Loucy (cell line): ENCODE measurements at regions not wholly inside any gene's neighbourhood (a gene's known extent, or its start where the extent isn't known, plus 50 kb on each side); places are given as distances from the start of the nearest gene placed in this dataset.

Experiments used
- H2AFZ ChIP-seq: fragments of 200-600 bp; sonication (generic); 2 replicates; pipeline ENCODE4 v1.6.0; 2016; ENCODE audit warnings: antibody characterized with exemption, mild to moderate bottlenecking, low read length, moderate library complexity
- H3F3A ChIP-seq: fragments of 200-600 bp; 2 replicates; pipeline ENCODE4 v1.6.0; 2016; ENCODE audit warnings: antibody characterized with exemption, low read depth, mild to moderate bottlenecking
- H3K27me3 ChIP-seq: fragments of 200-600 bp; sonication (generic); 2 replicates; pipeline ENCODE4 v1.6.1; 2014; ENCODE audit warnings: low read length, mild to moderate bottlenecking; ENCODE audit not compliant: insufficient read depth, poor library complexity, severe bottlenecking
- H3K36me3 ChIP-seq: fragments of 200-600 bp; sonication (generic); 2 replicates; pipeline ENCODE4 v1.6.1; 2016; ENCODE audit warnings: low read length; ENCODE audit not compliant: insufficient read depth
- H3K4me1 ChIP-seq: fragments of 200-600 bp; sonication (generic); 2 replicates; pipeline ENCODE4 v1.5.1; 2014; ENCODE audit warnings: low read length, mild to moderate bottlenecking; ENCODE audit not compliant: insufficient read depth, poor library complexity, severe bottlenecking
- H3K4me2 ChIP-seq: fragments of 200-600 bp; sonication (generic); 2 replicates; pipeline ENCODE4 v1.6.0; 2014; ENCODE audit warnings: antibody characterized with exemption, low read length, low read depth, mild to moderate bottlenecking; ENCODE audit not compliant: poor library complexity, severe bottlenecking
- H3K4me3 ChIP-seq: fragments of 200-600 bp; sonication (generic); 2 replicates; pipeline ENCODE4 v1.5.1; 2014; ENCODE audit warnings: low read length, mild to moderate bottlenecking, mixed read lengths; ENCODE audit not compliant: poor library complexity, severe bottlenecking
- H3K79me2 ChIP-seq: fragments of 200-600 bp; sonication (generic); 2 replicates; pipeline ENCODE4 v1.6.1; 2014; ENCODE audit warnings: low read length; ENCODE audit not compliant: insufficient read depth
- H3K9ac ChIP-seq: fragments of 200-600 bp; sonication (generic); 2 replicates; pipeline ENCODE4 v1.6.0; 2014; ENCODE audit warnings: mild to moderate bottlenecking, low read depth, low read length, moderate library complexity; ENCODE audit not compliant: poor library complexity, severe bottlenecking
- H3K9me2 ChIP-seq: fragments of 200-600 bp; sonication (generic); replicated peaks from 2 replicates; pipeline ENCODE4 v1.6.1; 2016; ENCODE audit warnings: low read depth, low read length, mixed read lengths
- H3K9me3 ChIP-seq: fragments of 200-600 bp; sonication (generic); 2 replicates; pipeline ENCODE4 v1.6.1; 2014; ENCODE audit warnings: mild to moderate bottlenecking, antibody characterized with exemption, low read length, low read depth; ENCODE audit not compliant: insufficient read depth
- H4K20me1 ChIP-seq: fragments of 200-600 bp; sonication (generic); 2 replicates; pipeline ENCODE4 v1.6.0; 2014; ENCODE audit warnings: antibody characterized with exemption, low read length, mild to moderate bottlenecking; ENCODE audit not compliant: insufficient read depth, poor library complexity, severe bottlenecking
- EZH2phosphoT487 ChIP-seq: fragments of 200-600 bp; IDR thresholded peaks from 2 replicates; pipeline ENCODE4 v1.6.1; 2018; ENCODE audit warnings: antibody characterized with exemption, mild to moderate bottlenecking, moderate library complexity, borderline replicate concordance
- TF ChIP-seq, protein P1 (sequence below): fragments of 200-600 bp; sonication (generic); conservative IDR thresholded peaks from 2 replicates; pipeline ENCODE4 v1.5.1; 2014; ENCODE audit warnings: mild to moderate bottlenecking, antibody characterized with exemption, low read length

DNA sequence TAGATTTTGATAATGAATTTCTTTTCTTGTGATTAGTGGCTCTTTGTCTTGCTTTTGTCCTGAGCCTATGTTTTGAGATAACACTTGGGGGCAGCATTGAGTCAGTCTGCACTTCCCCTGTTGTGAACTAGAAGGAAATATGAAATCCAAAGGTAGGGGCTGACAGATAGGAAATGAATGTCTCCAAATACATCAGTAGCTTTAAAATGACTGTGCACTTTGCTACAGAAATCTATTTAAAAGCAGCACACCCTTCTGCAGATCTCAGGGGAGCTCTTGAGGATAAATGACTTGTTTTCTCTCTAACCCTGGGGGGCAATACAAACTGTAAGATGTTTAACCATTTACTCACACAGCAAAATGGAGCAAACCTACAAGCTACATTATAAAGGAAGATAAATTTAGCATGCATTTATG lies 176.0 kb upstream of the MYO3A start:
- Histone ChIP-seq H3K79me2 (no peaks in the 10 kb centered on the region), H3K4me1 (no peaks in the 10 kb centered on the region), H3K9me2 (no peaks in the 10 kb centered on the region), H3K9ac (no peak overlapping the region), H3K4me3 (no peak overlapping the region), H3K4me2 (no peak overlapping the region), H3K36me3 (no peaks in the 10 kb centered on the region), H4K20me1 (no peaks in the 10 kb centered on the region), H3K9me3 (no peaks in the 10 kb centered on the region), H3K27me3 (no peaks in the 10 kb centered on the region), H3F3A (no peaks in the 10 kb centered on the region), H2AFZ (peak overlapping the region; percentile 70; the same call in 1 of the 2 replicates)
- TF ChIP-seq, protein P1, sequence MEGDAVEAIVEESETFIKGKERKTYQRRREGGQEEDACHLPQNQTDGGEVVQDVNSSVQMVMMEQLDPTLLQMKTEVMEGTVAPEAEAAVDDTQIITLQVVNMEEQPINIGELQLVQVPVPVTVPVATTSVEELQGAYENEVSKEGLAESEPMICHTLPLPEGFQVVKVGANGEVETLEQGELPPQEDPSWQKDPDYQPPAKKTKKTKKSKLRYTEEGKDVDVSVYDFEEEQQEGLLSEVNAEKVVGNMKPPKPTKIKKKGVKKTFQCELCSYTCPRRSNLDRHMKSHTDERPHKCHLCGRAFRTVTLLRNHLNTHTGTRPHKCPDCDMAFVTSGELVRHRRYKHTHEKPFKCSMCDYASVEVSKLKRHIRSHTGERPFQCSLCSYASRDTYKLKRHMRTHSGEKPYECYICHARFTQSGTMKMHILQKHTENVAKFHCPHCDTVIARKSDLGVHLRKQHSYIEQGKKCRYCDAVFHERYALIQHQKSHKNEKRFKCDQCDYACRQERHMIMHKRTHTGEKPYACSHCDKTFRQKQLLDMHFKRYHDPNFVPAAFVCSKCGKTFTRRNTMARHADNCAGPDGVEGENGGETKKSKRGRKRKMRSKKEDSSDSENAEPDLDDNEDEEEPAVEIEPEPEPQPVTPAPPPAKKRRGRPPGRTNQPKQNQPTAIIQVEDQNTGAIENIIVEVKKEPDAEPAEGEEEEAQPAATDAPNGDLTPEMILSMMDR = peak; percentile 83
- no peak for TF ChIP-seq EZH2phosphoT487

DNA sequence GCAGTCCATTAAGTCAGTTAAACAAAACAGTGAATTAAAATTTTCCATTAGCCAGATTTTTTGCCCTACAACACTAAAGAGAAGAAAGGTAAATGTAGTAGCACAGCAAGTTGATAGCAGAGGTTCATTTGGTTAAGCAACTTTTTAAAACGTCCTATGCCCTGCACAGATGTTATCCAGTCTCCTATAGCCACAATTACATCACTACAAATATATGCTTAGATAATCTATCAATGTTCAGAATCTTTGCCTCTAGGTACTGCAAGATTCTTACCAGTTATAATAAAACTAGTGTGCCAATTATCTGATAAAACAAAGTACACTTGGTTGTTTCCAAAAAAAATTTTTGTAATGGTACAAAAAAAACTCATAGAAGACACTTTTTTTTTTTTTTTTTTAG lies 175.5 kb upstream of the MYO3A start:
- H3K79me2 ChIP-seq = no peaks in the 10 kb centered on the region
- H3K4me3 ChIP-seq = no peak overlapping the region
- no peaks in the 10 kb centered on the region for H3K9me2 ChIP-seq
- H3K4me2 ChIP-seq = no peak overlapping the region
- peak overlapping the region; percentile 70; the same call in 1 of the 2 replicates for H2AFZ ChIP-seq
- no peaks in the 10 kb centered on the region for H3K9me3 ChIP-seq
- H3K9ac ChIP-seq = no peak overlapping the region
- no peaks in the 10 kb centered on the region for H4K20me1 ChIP-seq
- no peaks in the 10 kb centered on the region for H3F3A ChIP-seq
- no peaks in the 10 kb centered on the region for H3K27me3 ChIP-seq
- no peaks in the 10 kb centered on the region for H3K36me3 ChIP-seq
- TF ChIP-seq EZH2phosphoT487 = no peak
- TF ChIP-seq, protein P1 = no peak
- no peaks in the 10 kb centered on the region for H3K4me1 ChIP-seq

DNA sequence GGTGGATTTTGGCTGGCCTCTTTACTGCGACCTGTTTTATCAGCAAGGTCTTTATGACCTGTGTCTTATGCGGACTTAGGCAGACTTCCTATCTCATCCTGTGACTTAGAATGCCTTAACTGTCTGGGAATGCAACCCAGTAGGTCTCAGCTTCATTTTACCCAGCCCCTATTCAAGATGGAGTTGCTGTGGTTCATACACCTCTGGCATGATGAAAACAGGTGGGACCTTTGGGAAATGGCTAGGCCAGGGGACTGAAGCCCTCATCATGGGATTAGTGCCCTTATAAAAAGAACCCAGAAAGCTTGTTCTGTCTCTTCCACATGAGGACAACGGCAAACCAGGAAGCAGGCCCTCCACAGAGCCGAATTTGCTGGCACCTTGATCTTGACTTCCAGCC lies 172.1 kb upstream of the MYO3A start:
- no peaks in the 10 kb centered on the region for H3K27me3 ChIP-seq
- H3K9me3 ChIP-seq = no peaks in the 10 kb centered on the region
- no peak overlapping the region for H2AFZ ChIP-seq
- H3K9me2 ChIP-seq = no peaks in the 10 kb centered on the region
- TF ChIP-seq, protein P1 = no peak
- TF ChIP-seq EZH2phosphoT487 = no peak
- H4K20me1 ChIP-seq = no peaks in the 10 kb centered on the region
- H3K9ac ChIP-seq = no peak overlapping the region
- no peaks in the 10 kb centered on the region for H3K36me3 ChIP-seq
- H3K4me1 ChIP-seq = no peaks in the 10 kb centered on the region
- no peak overlapping the region for H3K4me2 ChIP-seq
- no peaks in the 10 kb centered on the region for H3F3A ChIP-seq
- no peak overlapping the region for H3K4me3 ChIP-seq
- H3K79me2 ChIP-seq = no peaks in the 10 kb centered on the region
